Neural cell (in vitro differentiated cells): ENCODE measurements at regions not wholly inside any gene's neighbourhood (a gene's known extent, or its start where the extent isn't known, plus 50 kb on each side); places are given as distances from the start of the nearest gene placed in this dataset.

Experiments
- H2AFZ ChIP-seq: fragments of 200-600, 300-800 bp; sonication (generic), shearing (Covaris generic); 2 replicates; pipeline ENCODE4 v1.6.0; 2014; ENCODE audit warnings: low read depth, mild to moderate bottlenecking, antibody characterized with exemption, low read length, moderate library complexity
- H3F3A ChIP-seq: fragments of 200-600 bp; shearing (Covaris generic); 2 replicates; pipeline ENCODE4 v1.6.1; 2016; ENCODE audit warnings: mild to moderate bottlenecking, moderate library complexity, mixed read lengths, antibody characterized with exemption, low read length; ENCODE audit not compliant: insufficient read depth, poor library complexity, severe bottlenecking
- H3K27ac ChIP-seq: fragments of 200-600, 300-800 bp; sonication (generic), shearing (Covaris generic); 2 replicates; pipeline ENCODE4 v1.5.1; 2014; ENCODE audit warnings: mild to moderate bottlenecking, low read length, moderate library complexity
- H3K27me3 ChIP-seq: fragments of 300-800, 200-600 bp; sonication (generic), shearing (Covaris generic); 2 replicates; pipeline ENCODE4 v1.6.0; 2014; ENCODE audit warnings: mild to moderate bottlenecking, low read depth, low read length, moderate library complexity; ENCODE audit not compliant: insufficient read depth
- H3K36me3 ChIP-seq: fragments of 300-800, 200-600 bp; sonication (generic), shearing (Covaris generic); 2 replicates; pipeline ENCODE4 v1.5.1; 2014; ENCODE audit warnings: mild to moderate bottlenecking, antibody characterized with exemption, low read length, moderate library complexity; ENCODE audit not compliant: insufficient read depth
- H3K4me2 ChIP-seq: fragments of 300-800, 200-600 bp; sonication (generic), shearing (Covaris generic); 2 replicates; pipeline ENCODE4 v1.6.0; 2014; ENCODE audit warnings: mild to moderate bottlenecking, low read length
- H3K4me3 ChIP-seq: fragments of 300-800, 200-600 bp; sonication (generic), shearing (Covaris generic); 2 replicates; pipeline ENCODE4 v1.5.1; 2014; ENCODE audit warnings: mild to moderate bottlenecking, low read length, moderate library complexity
- H3K79me2 ChIP-seq: fragments of 200-600 bp; shearing (Covaris generic); replicated peaks from 2 replicates; pipeline ENCODE4 v1.6.0; 2014; ENCODE audit warnings: mild to moderate bottlenecking, low read length, moderate library complexity; ENCODE audit not compliant: insufficient read depth
- H3K9ac ChIP-seq: fragments of 300-800, 200-600 bp; sonication (generic), shearing (Covaris generic); 2 replicates; pipeline ENCODE4 v1.6.1; 2016; ENCODE audit warnings: mild to moderate bottlenecking, low read length, mixed read lengths
- H3K9me2 ChIP-seq: fragments of 200-600 bp; shearing (Covaris generic); 2 replicates; pipeline ENCODE4 v1.6.1; 2016; ENCODE audit warnings: mild to moderate bottlenecking, low read length, mixed read lengths; ENCODE audit not compliant: insufficient read depth
- H3K9me3 ChIP-seq: fragments of 200-600, 300-800 bp; sonication (generic), shearing (Covaris generic); 2 replicates; pipeline ENCODE4 v1.6.1; 2016; ENCODE audit warnings: mild to moderate bottlenecking, mixed run types, low read length, moderate library complexity, mixed read lengths
- H4K20me1 ChIP-seq: fragments of 200-600 bp; shearing (Covaris generic); 2 replicates; pipeline ENCODE4 v1.6.1; 2016; ENCODE audit warnings: mild to moderate bottlenecking, mixed run types; ENCODE audit not compliant: insufficient read depth
- CTCF ChIP-seq: fragments of 450-650 bp; IDR thresholded peaks from 2 replicates; pipeline ENCODE4 v1.5.1; 2014; ENCODE audit warnings: antibody characterized with exemption, mild to moderate bottlenecking, moderate library complexity; ENCODE audit not compliant: poor library complexity, severe bottlenecking
- EP300 ChIP-seq: fragments of 450-650 bp; conservative IDR thresholded peaks from 2 replicates; pipeline ENCODE4 v1.6.1; 2014; ENCODE audit warnings: antibody characterized with exemption, mild to moderate bottlenecking, moderate library complexity; ENCODE audit not compliant: poor library complexity, severe bottlenecking
- EZH2 ChIP-seq: fragments of 200-600, 300-800 bp; shearing (Covaris generic), sonication (generic); IDR thresholded peaks from 2 replicates; pipeline ENCODE4 v1.6.1; 2014; ENCODE audit warnings: antibody characterized with exemption, low read length, borderline replicate concordance, mild to moderate bottlenecking; ENCODE audit not compliant: insufficient read depth, poor library complexity, severe bottlenecking
- POLR2AphosphoS5 ChIP-seq: IDR thresholded peaks from 2 replicates; pipeline ENCODE4 v1.6.1; 2012
- REST ChIP-seq: IDR thresholded peaks from 2 replicates; pipeline ENCODE4 v1.6.1; 2012; ENCODE audit warnings: borderline replicate concordance
- SMC3 ChIP-seq: fragments of 450-650 bp; conservative IDR thresholded peaks from 2 replicates; pipeline ENCODE4 v1.6.1; 2014; ENCODE audit warnings: antibody characterized with exemption, mild to moderate bottlenecking, moderate library complexity; ENCODE audit not compliant: poor library complexity
- TAF1 ChIP-seq: IDR thresholded peaks from 2 replicates; pipeline ENCODE4 v1.6.1; 2012; ENCODE audit warnings: low read depth

GRCh38 chr20:12179692-12180091 lies 262.0 kb downstream of the BTBD3 start:
- no peaks in the 10 kb centered on the region for H3K79me2 ChIP-seq

GRCh38 chr20:12180107-12180661 lies 262.5 kb downstream of the BTBD3 start:
- H4K20me1 ChIP-seq, result no peaks in the 10 kb centered on the region
- no peak overlapping the region for H3K9ac ChIP-seq
- no peak overlapping the region for H3K4me3 ChIP-seq
- TF ChIP-seq CTCF (no peak), POLR2AphosphoS5 (no peak), EP300 (no peak), TAF1 (no peak)
- H3K27me3 ChIP-seq, result no peaks in the 10 kb centered on the region
- no peaks in the 10 kb centered on the region for H3K79me2 ChIP-seq
- no peaks in the 10 kb centered on the region for H3K36me3 ChIP-seq
- no peak overlapping the region for H3K27ac ChIP-seq
- no peak overlapping the region for H2AFZ ChIP-seq
- no peaks in the 10 kb centered on the region for H3F3A ChIP-seq
- H3K4me2 ChIP-seq, result no peak overlapping the region
- H3K9me3 ChIP-seq, result no peaks in the 10 kb centered on the region
- H3K9me2 ChIP-seq, result no peaks in the 10 kb centered on the region

More at GRCh38 chr20:12179692-12180091, 262.0 kb downstream of the BTBD3 start:
- Histone ChIP-seq H3K4me3 (no peak overlapping the region), H3K27ac (no peak overlapping the region), H3K9me3 (no peaks in the 10 kb centered on the region), H3K9me2 (no peaks in the 10 kb centered on the region), H2AFZ (no peak overlapping the region), H3K27me3 (no peaks in the 10 kb centered on the region), H3K9ac (no peak overlapping the region), H3F3A (no peaks in the 10 kb centered on the region), H3K36me3 (no peaks in the 10 kb centered on the region), H3K4me2 (no peak overlapping the region), H4K20me1 (no peaks in the 10 kb centered on the region)
- TF ChIP-seq SMC3, result no peak

GRCh38 chr20:12198281-12198680 lies 280.6 kb downstream of the BTBD3 start:
- Histone ChIP-seq H4K20me1 (no peaks in the 10 kb centered on the region), H3K9me3 (no peaks in the 10 kb centered on the region), H2AFZ (no peak overlapping the region), H3K9ac (no peak overlapping the region), H3K4me2 (no peak overlapping the region), H3K36me3 (no peaks in the 10 kb centered on the region), H3K27me3 (no peaks in the 10 kb centered on the region), H3K79me2 (no peaks in the 10 kb centered on the region), H3K9me2 (no peaks in the 10 kb centered on the region), H3K4me3 (no peak overlapping the region), H3F3A (no peaks in the 10 kb centered on the region), H3K27ac (no peak overlapping the region)
- no peak for TF ChIP-seq EZH2
- TF ChIP-seq REST, result no peak
- TF ChIP-seq SMC3, result no peak
- no peak for TF ChIP-seq CTCF
